ENCODE measurements at regions not wholly inside any gene's neighbourhood (a gene's known extent, or its start where the extent isn't known, plus 50 kb on each side); places are given as distances from the start of the nearest gene placed in this dataset.
"Not testable (repeated sequence)": the region's sequence is repeated elsewhere in the genome, so short reads cannot be mapped to it uniquely, and the experiment has no call there.

DNA sequence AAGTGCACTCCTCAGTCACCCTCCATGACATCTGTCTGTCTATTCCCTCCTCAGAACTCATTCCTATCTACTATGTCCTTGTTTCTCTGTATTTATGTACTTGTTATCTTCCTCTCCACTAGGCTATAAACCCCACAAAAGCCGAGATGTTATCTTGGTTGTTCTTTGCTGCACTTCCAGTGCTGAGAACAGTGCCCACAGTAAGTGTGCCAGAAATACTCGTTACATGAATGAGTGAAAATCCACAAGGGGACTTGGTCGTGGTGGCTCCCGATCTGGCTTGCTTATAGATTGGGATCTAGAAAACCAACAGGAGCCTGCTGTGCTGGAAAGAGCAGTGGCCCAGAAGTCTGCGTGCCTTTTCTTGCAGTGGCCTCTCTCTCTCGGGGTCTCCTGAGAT lies 111.9 kb upstream of the PRMT8 start:
- peaks cover 33% of the 10 kb centered on the region for H3K27me3 ChIP-seq (ENCODE audit: low read depth, low read length)
- no peak overlapping the region for H3K9ac ChIP-seq (ENCODE audit: low read length)
- no peak overlapping the region for H3K4me2 ChIP-seq (ENCODE audit: low read length)
- no peaks in the 10 kb centered on the region for H3K4me1 ChIP-seq (ENCODE audit: low read length)
- H3K9me3 ChIP-seq (ENCODE audit: insufficient read depth, low read length) = no peaks in the 10 kb centered on the region
- no peaks in the 10 kb centered on the region for H3K79me2 ChIP-seq (ENCODE audit: low read length)
- H2AFZ ChIP-seq (ENCODE audit: low read depth, low read length) = no peak overlapping the region
- H3K36me3 ChIP-seq (replicated peaks; ENCODE audit: low read depth, low read length) = no peaks in the 10 kb centered on the region
- no peak overlapping the region for H3K4me3 ChIP-seq (ENCODE audit: low read length)
- TF ChIP-seq EZH2phosphoT487 (IDR thresholded peaks at IDR 0.05; ENCODE audit: low read depth) = no peak
- TF ChIP-seq, protein P1, sequence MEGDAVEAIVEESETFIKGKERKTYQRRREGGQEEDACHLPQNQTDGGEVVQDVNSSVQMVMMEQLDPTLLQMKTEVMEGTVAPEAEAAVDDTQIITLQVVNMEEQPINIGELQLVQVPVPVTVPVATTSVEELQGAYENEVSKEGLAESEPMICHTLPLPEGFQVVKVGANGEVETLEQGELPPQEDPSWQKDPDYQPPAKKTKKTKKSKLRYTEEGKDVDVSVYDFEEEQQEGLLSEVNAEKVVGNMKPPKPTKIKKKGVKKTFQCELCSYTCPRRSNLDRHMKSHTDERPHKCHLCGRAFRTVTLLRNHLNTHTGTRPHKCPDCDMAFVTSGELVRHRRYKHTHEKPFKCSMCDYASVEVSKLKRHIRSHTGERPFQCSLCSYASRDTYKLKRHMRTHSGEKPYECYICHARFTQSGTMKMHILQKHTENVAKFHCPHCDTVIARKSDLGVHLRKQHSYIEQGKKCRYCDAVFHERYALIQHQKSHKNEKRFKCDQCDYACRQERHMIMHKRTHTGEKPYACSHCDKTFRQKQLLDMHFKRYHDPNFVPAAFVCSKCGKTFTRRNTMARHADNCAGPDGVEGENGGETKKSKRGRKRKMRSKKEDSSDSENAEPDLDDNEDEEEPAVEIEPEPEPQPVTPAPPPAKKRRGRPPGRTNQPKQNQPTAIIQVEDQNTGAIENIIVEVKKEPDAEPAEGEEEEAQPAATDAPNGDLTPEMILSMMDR (IDR thresholded peaks at IDR 0.05; ENCODE audit: low read depth, low read length) = no peak
- no peaks in the 10 kb centered on the region for H4K20me1 ChIP-seq (ENCODE audit: insufficient read depth, low read length)
- H3K27ac ChIP-seq (ENCODE audit: low read length) = no peak overlapping the region

- Histone ChIP-seq H3K4me3 (ENCODE audit: low read length) (no peak overlapping the region), H3K4me1 (ENCODE audit: low read length) (no peaks in the 10 kb centered on the region), H3K27me3 (ENCODE audit: low read depth, low read length) (peaks cover 33% of the 10 kb centered on the region), H3K9ac (ENCODE audit: low read length) (no peak overlapping the region), H3K79me2 (ENCODE audit: low read length) (no peaks in the 10 kb centered on the region), H4K20me1 (ENCODE audit: insufficient read depth, low read length) (no peaks in the 10 kb centered on the region), H3K36me3 (replicated peaks; ENCODE audit: low read depth, low read length) (no peaks in the 10 kb centered on the region), H3K9me3 (ENCODE audit: insufficient read depth, low read length) (no peaks in the 10 kb centered on the region), H3K4me2 (ENCODE audit: low read length) (no peak overlapping the region), H3K27ac (ENCODE audit: low read length) (no peak overlapping the region), H2AFZ (ENCODE audit: low read depth, low read length) (no peak overlapping the region)
- TF ChIP-seq, protein P1 (IDR thresholded peaks at IDR 0.05; ENCODE audit: low read depth, low read length) = no peak
- TF ChIP-seq EZH2phosphoT487 (IDR thresholded peaks at IDR 0.05; ENCODE audit: low read depth) = no peak
Observed at GRCh38 chr12:3380200-3381043, 110.6 kb upstream of the PRMT8 start.

DNA sequence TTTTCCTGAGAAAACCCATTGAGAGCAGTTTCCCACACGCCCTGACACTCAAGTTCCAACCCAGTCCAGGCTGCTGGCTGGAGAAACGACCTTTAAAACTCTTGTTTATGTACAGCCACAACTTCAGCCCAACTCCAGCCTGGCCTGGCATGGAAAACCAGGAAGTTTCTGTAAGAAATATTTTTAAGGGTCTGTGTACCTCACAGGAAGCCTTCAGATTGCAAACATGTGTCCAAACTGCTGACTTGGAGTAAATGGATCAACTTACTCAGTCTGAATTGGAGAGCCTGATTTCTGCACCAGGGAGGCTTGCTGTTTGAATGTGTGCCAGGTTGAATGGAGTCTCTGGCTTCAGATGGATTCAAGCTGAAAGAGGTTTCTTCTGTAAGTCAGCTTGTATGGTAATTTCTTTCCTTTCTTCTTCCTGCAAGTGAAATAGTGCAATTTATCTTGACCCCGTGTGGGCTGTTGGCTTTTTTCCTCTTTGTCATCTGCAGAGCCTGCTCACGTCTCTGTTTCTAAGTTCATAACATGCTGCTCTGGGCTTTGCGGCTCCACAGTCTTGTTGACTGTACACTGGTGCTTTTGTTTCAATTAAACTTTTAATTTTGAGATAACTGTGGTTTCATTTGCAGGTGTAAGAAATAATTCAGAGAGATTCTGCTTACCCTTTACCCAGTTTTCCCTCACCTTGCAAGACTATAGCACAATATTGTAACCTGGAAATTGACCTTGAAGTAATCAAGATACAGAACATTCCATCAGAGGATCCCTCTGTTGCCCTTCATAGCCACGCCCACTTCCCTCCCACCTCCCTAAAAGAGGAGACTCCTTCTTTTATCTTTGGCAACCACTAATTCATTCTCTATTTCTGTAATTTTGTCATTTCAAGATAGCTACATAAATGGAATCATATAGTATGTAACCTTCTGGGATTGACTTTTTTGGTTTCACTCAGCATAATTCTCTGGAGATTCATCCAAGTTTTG lies 109.7 kb upstream of the PRMT8 start:
- no peaks in the 10 kb centered on the region for H3K9me3 ChIP-seq (ENCODE audit: insufficient read depth, low read length)
- no peak overlapping the region for H3K9ac ChIP-seq (ENCODE audit: low read length)
- no peak overlapping the region for H3K4me2 ChIP-seq (ENCODE audit: low read length)
- no peaks in the 10 kb centered on the region for H3K79me2 ChIP-seq (ENCODE audit: low read length)
- no peak overlapping the region for H2AFZ ChIP-seq (ENCODE audit: low read depth, low read length)
- no peaks in the 10 kb centered on the region for H3K4me1 ChIP-seq (ENCODE audit: low read length)
- TF ChIP-seq EZH2phosphoT487 (IDR thresholded peaks at IDR 0.05; ENCODE audit: low read depth) = no peak
- TF ChIP-seq, protein P1 (IDR thresholded peaks at IDR 0.05; ENCODE audit: low read depth, low read length) = no peak
- peaks cover 40% of the 10 kb centered on the region for H3K27me3 ChIP-seq (ENCODE audit: low read depth, low read length)
- H3K4me3 ChIP-seq (ENCODE audit: low read length) = no peak overlapping the region
- no peak overlapping the region for H3K27ac ChIP-seq (ENCODE audit: low read length)
- no peaks in the 10 kb centered on the region for H4K20me1 ChIP-seq (ENCODE audit: insufficient read depth, low read length)
- no peaks in the 10 kb centered on the region for H3K36me3 ChIP-seq (replicated peaks; ENCODE audit: low read depth, low read length)

- Histone ChIP-seq H3K9ac (ENCODE audit: low read length) (no peak overlapping the region), H2AFZ (ENCODE audit: low read depth, low read length) (no peak overlapping the region), H3K4me2 (ENCODE audit: low read length) (no peak overlapping the region), H4K20me1 (ENCODE audit: insufficient read depth, low read length) (no peaks in the 10 kb centered on the region), H3K79me2 (ENCODE audit: low read length) (no peaks in the 10 kb centered on the region), H3K9me3 (ENCODE audit: insufficient read depth, low read length) (no peaks in the 10 kb centered on the region), H3K4me1 (ENCODE audit: low read length) (no peaks in the 10 kb centered on the region), H3K27ac (ENCODE audit: low read length) (no peak overlapping the region), H3K27me3 (ENCODE audit: low read depth, low read length) (peaks cover 10% of the 10 kb centered on the region; the same call in 1 of the 2 replicates), H3K36me3 (replicated peaks; ENCODE audit: low read depth, low read length) (no peaks in the 10 kb centered on the region), H3K4me3 (ENCODE audit: low read length) (no peak overlapping the region)
- TF ChIP-seq, protein P1 (IDR thresholded peaks at IDR 0.05; ENCODE audit: low read depth, low read length) = no peak
- no peak for TF ChIP-seq EZH2phosphoT487 (IDR thresholded peaks at IDR 0.05; ENCODE audit: low read depth)
Observed at GRCh38 chr12:3389986-3390385, 101.0 kb upstream of the PRMT8 start.

DNA sequence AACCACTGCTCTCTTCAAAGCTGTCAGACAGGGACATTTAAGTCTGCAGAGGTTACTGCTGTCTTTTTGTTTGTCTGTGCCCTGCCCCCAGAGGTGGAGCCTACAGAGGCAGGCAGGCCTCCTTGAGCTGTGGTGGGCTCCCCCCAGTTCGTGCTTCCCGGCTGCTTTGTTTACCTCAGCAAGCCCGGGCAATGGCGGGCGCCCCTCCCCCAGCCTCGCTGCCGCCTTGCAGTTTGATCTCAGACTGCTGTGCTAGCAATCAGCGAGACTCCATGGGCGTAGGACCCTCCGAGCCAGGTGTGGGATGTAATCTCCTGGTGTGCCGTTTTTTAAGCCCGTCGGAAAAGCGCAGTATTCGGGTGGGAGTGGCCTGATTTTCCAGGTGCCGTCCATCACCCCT lies 93.4 kb upstream of the PRMT8 start:
- not testable (repeated sequence) for H3K4me2 ChIP-seq (ENCODE audit: low read length); H2AFZ ChIP-seq (ENCODE audit: low read depth, low read length)

More for the DNA sequence above, 93.4 kb upstream of the PRMT8 start:
- not testable (repeated sequence) for H4K20me1 ChIP-seq (ENCODE audit: insufficient read depth, low read length); H3K27me3 ChIP-seq (ENCODE audit: low read depth, low read length); H3K79me2 ChIP-seq (ENCODE audit: low read length); H3K9ac ChIP-seq (ENCODE audit: low read length); H3K4me3 ChIP-seq (ENCODE audit: low read length); H3K27ac ChIP-seq (ENCODE audit: low read length); H3K9me3 ChIP-seq (ENCODE audit: insufficient read depth, low read length); H3K4me1 ChIP-seq (ENCODE audit: low read length); H3K36me3 ChIP-seq (replicated peaks; ENCODE audit: low read depth, low read length)
